Neural crest cell (in vitro differentiated cells): ENCODE measurements at regions not wholly inside any gene's neighbourhood (a gene's known extent, or its start where the extent isn't known, plus 50 kb on each side); places are given as distances from the start of the nearest gene placed in this dataset.

Source experiments
- DNase-seq: peaks from one replicate; pipeline ENCODE4 v3.0.0; 2021; ENCODE audit warnings: low read depth, mixed read lengths, low spot score
- H3K27ac Mint-ChIP-seq: one replicate; pipeline ENCODE4 v1.8.0; 2021; ENCODE audit warnings: mild to moderate bottlenecking, mixed read lengths; ENCODE audit not compliant: unreplicated experiment
- H3K27me3 Mint-ChIP-seq: 2 replicates; pipeline ENCODE4 v1.8.0; 2021; ENCODE audit warnings: low read depth, mild to moderate bottlenecking, mixed read lengths
- H3K36me3 Mint-ChIP-seq: 2 replicates; pipeline ENCODE4 v1.8.0; 2021; ENCODE audit warnings: low read depth, mild to moderate bottlenecking, mixed read lengths
- H3K4me1 Mint-ChIP-seq: 2 replicates; pipeline ENCODE4 v1.8.0; 2021; ENCODE audit warnings: mixed read lengths
- H3K4me3 Mint-ChIP-seq: one replicate; pipeline ENCODE4 v1.8.0; 2021; ENCODE audit warnings: mild to moderate bottlenecking, mixed read lengths
- H3K9me3 Mint-ChIP-seq: 2 replicates; pipeline ENCODE4 v1.8.0; 2021; ENCODE audit warnings: mixed read lengths
- TF ChIP-seq, protein P1 (sequence below): fragments of 200-600 bp; sonication (generic); conservative IDR thresholded peaks from 2 replicates; pipeline ENCODE4 v1.5.0; 2021; ENCODE audit warnings: antibody characterized with exemption, mild to moderate bottlenecking

DNA sequence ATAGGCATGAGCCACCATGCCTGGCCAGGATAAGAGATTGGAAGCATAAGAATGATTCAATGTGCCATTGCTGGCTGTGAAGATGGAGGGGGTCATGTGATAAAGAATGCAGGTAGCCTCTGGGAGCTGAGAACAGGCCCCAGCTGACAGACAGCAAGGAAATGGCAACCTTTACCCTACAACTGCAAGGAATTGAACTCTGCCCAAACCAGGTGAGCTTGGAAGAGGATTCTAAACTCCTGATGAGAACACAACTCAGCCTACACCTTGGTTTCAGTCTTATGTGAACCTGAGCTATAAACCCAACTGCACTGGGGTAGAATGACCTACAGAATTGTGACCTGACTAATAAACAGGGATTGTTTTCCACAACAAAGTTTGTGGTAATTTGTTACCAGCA is 82.0 kb upstream of the AKIRIN2 start:
- no peak for DNase-seq
- TF ChIP-seq, protein P1, sequence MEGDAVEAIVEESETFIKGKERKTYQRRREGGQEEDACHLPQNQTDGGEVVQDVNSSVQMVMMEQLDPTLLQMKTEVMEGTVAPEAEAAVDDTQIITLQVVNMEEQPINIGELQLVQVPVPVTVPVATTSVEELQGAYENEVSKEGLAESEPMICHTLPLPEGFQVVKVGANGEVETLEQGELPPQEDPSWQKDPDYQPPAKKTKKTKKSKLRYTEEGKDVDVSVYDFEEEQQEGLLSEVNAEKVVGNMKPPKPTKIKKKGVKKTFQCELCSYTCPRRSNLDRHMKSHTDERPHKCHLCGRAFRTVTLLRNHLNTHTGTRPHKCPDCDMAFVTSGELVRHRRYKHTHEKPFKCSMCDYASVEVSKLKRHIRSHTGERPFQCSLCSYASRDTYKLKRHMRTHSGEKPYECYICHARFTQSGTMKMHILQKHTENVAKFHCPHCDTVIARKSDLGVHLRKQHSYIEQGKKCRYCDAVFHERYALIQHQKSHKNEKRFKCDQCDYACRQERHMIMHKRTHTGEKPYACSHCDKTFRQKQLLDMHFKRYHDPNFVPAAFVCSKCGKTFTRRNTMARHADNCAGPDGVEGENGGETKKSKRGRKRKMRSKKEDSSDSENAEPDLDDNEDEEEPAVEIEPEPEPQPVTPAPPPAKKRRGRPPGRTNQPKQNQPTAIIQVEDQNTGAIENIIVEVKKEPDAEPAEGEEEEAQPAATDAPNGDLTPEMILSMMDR, result no peak
- Mint-ChIP-seq H3K27ac (no peak overlapping the region), H3K4me3 (no peak overlapping the region), H3K4me1 (peaks cover 5% of the 10 kb centered on the region), H3K27me3 (no peaks in the 10 kb centered on the region), H3K9me3 (peaks cover 3% of the 10 kb centered on the region), H3K36me3 (no peaks in the 10 kb centered on the region)

- no peak for DNase-seq
- Mint-ChIP-seq H3K27ac (no peak overlapping the region), H3K9me3 (no peaks in the 10 kb centered on the region), H3K4me1 (no peaks in the 10 kb centered on the region), H3K4me3 (no peak overlapping the region), H3K36me3 (no peaks in the 10 kb centered on the region), H3K27me3 (no peaks in the 10 kb centered on the region)
- TF ChIP-seq, protein P1, result no peak
These were observed 77.5 kb upstream of the AKIRIN2 start for GRCh38 chr6:87779542-87779941.

- TF ChIP-seq, protein P1, result no peak
- Mint-ChIP-seq H3K9me3 (no peaks in the 10 kb centered on the region), H3K27me3 (no peaks in the 10 kb centered on the region), H3K36me3 (no peaks in the 10 kb centered on the region), H3K4me3 (no peak overlapping the region), H3K27ac (no peak overlapping the region), H3K4me1 (peaks cover 13% of the 10 kb centered on the region)
- no peak for DNase-seq
These were observed 70.8 kb upstream of the AKIRIN2 start for GRCh38 chr6:87772597-87773530.

DNA sequence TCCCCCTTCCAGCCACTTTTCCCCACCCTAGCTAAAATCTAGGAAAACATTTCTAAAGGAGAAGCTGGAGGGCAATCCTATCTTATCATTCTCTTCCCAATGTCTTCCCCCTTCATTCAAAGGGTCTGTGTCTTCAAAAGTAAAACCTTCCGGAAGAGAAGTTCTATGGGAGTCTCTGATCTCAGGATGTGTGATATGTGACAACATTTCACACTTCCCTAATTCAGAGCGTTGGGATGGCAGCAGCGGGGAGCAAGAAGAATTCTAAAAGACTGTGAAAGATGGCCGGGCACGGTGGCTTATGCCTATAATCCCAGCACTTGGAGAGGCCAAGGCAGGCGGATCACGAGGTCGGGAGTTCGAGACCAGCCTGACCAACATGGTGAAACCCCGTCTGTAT is 65.4 kb upstream of the AKIRIN2 start:
- H3K4me3 Mint-ChIP-seq, result no peak overlapping the region
- TF ChIP-seq, protein P1, result no peak
- no peaks in the 10 kb centered on the region for H3K9me3 Mint-ChIP-seq
- H3K36me3 Mint-ChIP-seq, result no peaks in the 10 kb centered on the region
- H3K27me3 Mint-ChIP-seq, result no peaks in the 10 kb centered on the region
- no peak overlapping the region for H3K27ac Mint-ChIP-seq
- H3K4me1 Mint-ChIP-seq, result peaks cover 2% of the 10 kb centered on the region
- DNase-seq, result no peak

- H3K36me3 Mint-ChIP-seq, result no peaks in the 10 kb centered on the region
- H3K4me1 Mint-ChIP-seq, result no peaks in the 10 kb centered on the region
- TF ChIP-seq, protein P1, result no peak
- no peaks in the 10 kb centered on the region for H3K9me3 Mint-ChIP-seq
- H3K27me3 Mint-ChIP-seq, result no peaks in the 10 kb centered on the region
- H3K4me3 Mint-ChIP-seq, result no peak overlapping the region
- no peak overlapping the region for H3K27ac Mint-ChIP-seq
- no peak for DNase-seq
These were observed 64.2 kb upstream of the AKIRIN2 start for GRCh38 chr6:87766211-87766610.
